Endodermal cell (in vitro differentiated cells): ENCODE measurements at regions not wholly inside any gene's neighbourhood (a gene's known extent, or its start where the extent isn't known, plus 50 kb on each side); places are given as distances from the start of the nearest gene placed in this dataset.

Experiments used
- DNase-seq: peaks from one replicate; pipeline ENCODE4 v3.0.0-alpha.2; 2017
- H3K27ac ChIP-seq: 2 replicates; pipeline ENCODE4 v1.5.1; 2013; ENCODE audit warnings: mild to moderate bottlenecking, low read depth, low read length, moderate library complexity
- H3K27me3 ChIP-seq: 2 replicates; pipeline ENCODE4 v1.6.1; 2013; ENCODE audit warnings: mild to moderate bottlenecking, low read length, moderate library complexity; ENCODE audit not compliant: insufficient read depth, control insufficient read depth, poor library complexity, severe bottlenecking
- H3K36me3 ChIP-seq: 2 replicates; pipeline ENCODE4 v1.7.0; 2013; ENCODE audit warnings: mild to moderate bottlenecking, low read length, moderate library complexity; ENCODE audit not compliant: control insufficient read depth, insufficient read depth
- H3K4me1 ChIP-seq: one replicate; pipeline ENCODE4 v1.7.0; 2013; ENCODE audit warnings: low read length; ENCODE audit not compliant: control insufficient read depth, insufficient read depth
- H3K4me3 ChIP-seq: 2 replicates; pipeline ENCODE4 v1.5.1; 2013; ENCODE audit warnings: mild to moderate bottlenecking, low read length, moderate library complexity
- H3K9ac ChIP-seq: 2 replicates; pipeline ENCODE4 v1.6.1; 2013; ENCODE audit warnings: mild to moderate bottlenecking, low read length, moderate library complexity; ENCODE audit not compliant: poor library complexity, severe bottlenecking; ENCODE audit errors: extremely low read depth
- H3K9me3 ChIP-seq: 2 replicates; pipeline ENCODE4 v1.6.1; 2013; ENCODE audit warnings: mild to moderate bottlenecking, low read length, moderate library complexity; ENCODE audit not compliant: control insufficient read depth
- H3K27ac Mint-ChIP-seq: 2 replicates; pipeline ENCODE4 v1.8.0; 2020; ENCODE audit warnings: mixed read lengths
- H3K27me3 Mint-ChIP-seq: 2 replicates; pipeline ENCODE4 v1.8.0; 2021; ENCODE audit warnings: mild to moderate bottlenecking, mixed read lengths; ENCODE audit not compliant: insufficient read depth
- H3K36me3 Mint-ChIP-seq: 2 replicates; pipeline ENCODE4 v1.8.0; 2020; ENCODE audit warnings: low read depth, mixed read lengths
- H3K4me1 Mint-ChIP-seq: 2 replicates; pipeline ENCODE4 v1.8.0; 2020; ENCODE audit warnings: mixed read lengths
- H3K4me3 Mint-ChIP-seq: 2 replicates; pipeline ENCODE4 v1.8.0; 2020; ENCODE audit warnings: mild to moderate bottlenecking, moderate library complexity, mixed read lengths
- H3K9me3 Mint-ChIP-seq: 2 replicates; pipeline ENCODE4 v1.8.0; 2020; ENCODE audit warnings: mild to moderate bottlenecking, mixed read lengths
- WGBS, 2 experiments: methylation state at CpG; one replicate each; pipeline versions ENCODE4 v1.1.5 to v1.1.7; 2013; ENCODE audit warnings: missing lambda C conversion rate in 2 of 2, mixed read lengths in 1 of 2; ENCODE audit not compliant: insufficient coverage in 1 of 2, insufficient read length in 1 of 2; 5-methylcytosine and 5-hydroxymethylcytosine counted together
- TF ChIP-seq, protein P1 (sequence below): fragments of 200-600 bp; sonication (generic); conservative IDR thresholded peaks from 2 replicates; pipeline ENCODE4 v1.5.0; 2021; ENCODE audit warnings: antibody characterized with exemption, mild to moderate bottlenecking

DNA sequence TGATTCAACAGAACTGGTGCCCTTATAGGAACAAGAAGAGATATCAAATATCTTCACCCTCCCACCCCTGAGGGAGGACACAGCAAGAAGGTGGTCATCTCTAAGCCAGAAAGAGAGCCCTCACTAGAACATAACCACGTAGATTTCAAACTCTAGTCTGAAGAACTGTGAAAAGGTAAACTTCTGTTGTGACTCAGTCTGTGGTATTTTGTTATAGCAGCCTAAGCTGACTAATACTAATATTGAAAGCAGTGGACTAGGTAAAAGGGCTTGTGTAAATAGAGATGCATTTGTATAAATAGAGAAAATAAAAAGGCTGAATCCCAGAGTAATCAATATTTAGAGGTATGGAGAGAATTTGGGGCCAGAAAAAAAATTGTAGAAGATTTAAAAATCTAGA lies 157.6 kb upstream of the CCNH start:
- no peak overlapping the region for H3K27ac Mint-ChIP-seq
- Histone ChIP-seq H3K4me1 (no peaks in the 10 kb centered on the region), H3K9me3 (no peaks in the 10 kb centered on the region), H3K36me3 (no peaks in the 10 kb centered on the region), H3K4me3 (no peak overlapping the region), H3K27ac (no peak overlapping the region), H3K9ac (no peak overlapping the region), H3K27me3 (no peaks in the 10 kb centered on the region)
- no peak overlapping the region for H3K4me3 Mint-ChIP-seq
- no peaks in the 10 kb centered on the region for H3K36me3 Mint-ChIP-seq
- no peaks in the 10 kb centered on the region for H3K9me3 Mint-ChIP-seq
- TF ChIP-seq, protein P1, sequence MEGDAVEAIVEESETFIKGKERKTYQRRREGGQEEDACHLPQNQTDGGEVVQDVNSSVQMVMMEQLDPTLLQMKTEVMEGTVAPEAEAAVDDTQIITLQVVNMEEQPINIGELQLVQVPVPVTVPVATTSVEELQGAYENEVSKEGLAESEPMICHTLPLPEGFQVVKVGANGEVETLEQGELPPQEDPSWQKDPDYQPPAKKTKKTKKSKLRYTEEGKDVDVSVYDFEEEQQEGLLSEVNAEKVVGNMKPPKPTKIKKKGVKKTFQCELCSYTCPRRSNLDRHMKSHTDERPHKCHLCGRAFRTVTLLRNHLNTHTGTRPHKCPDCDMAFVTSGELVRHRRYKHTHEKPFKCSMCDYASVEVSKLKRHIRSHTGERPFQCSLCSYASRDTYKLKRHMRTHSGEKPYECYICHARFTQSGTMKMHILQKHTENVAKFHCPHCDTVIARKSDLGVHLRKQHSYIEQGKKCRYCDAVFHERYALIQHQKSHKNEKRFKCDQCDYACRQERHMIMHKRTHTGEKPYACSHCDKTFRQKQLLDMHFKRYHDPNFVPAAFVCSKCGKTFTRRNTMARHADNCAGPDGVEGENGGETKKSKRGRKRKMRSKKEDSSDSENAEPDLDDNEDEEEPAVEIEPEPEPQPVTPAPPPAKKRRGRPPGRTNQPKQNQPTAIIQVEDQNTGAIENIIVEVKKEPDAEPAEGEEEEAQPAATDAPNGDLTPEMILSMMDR: no peak
- no peaks in the 10 kb centered on the region for H3K27me3 Mint-ChIP-seq
- no peak for DNase-seq
- WGBS, 2 experiments: 94% methylated on average over 1 of the region's 1 CpG; no CpG with 5 or more reads in 1 of the 2 experiments
- H3K4me1 Mint-ChIP-seq: no peaks in the 10 kb centered on the region

DNA sequence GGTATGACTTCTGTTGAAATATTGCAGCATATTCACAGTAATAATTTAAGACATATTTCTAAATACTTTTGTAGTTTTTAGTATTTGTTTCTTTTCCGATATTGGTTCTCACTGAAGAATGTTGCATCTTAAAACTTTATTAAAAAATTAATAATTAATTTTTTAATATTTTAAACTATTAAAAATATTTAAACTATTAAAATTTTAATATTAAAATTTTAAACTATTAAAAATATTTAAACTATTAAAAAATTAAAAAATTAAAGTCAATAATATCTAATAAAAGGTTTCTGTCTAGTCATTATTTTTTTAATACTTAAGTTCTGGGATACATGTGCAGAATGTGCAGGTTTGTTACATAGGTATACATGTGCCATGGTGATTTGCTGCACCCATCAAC lies 149.3 kb upstream of the CCNH start:
- H3K27ac ChIP-seq: no peak overlapping the region
- peaks cover 8% of the 10 kb centered on the region for H3K27me3 ChIP-seq
- no peak for DNase-seq
- H3K9ac ChIP-seq: no peak overlapping the region
- no peaks in the 10 kb centered on the region for H3K9me3 Mint-ChIP-seq
- TF ChIP-seq, protein P1: no peak
- H3K27ac Mint-ChIP-seq: no peak overlapping the region
- H3K27me3 Mint-ChIP-seq: no peaks in the 10 kb centered on the region
- H3K4me3 ChIP-seq: no peak overlapping the region
- no peaks in the 10 kb centered on the region for H3K36me3 ChIP-seq
- no peaks in the 10 kb centered on the region for H3K4me1 ChIP-seq
- no peaks in the 10 kb centered on the region for H3K36me3 Mint-ChIP-seq
- H3K9me3 ChIP-seq: peaks cover 4% of the 10 kb centered on the region
- H3K4me1 Mint-ChIP-seq: peaks cover 8% of the 10 kb centered on the region
- no CpG with 5 or more reads among the region's 1 CpG for WGBS, 2 experiments
- no peak overlapping the region for H3K4me3 Mint-ChIP-seq

DNA sequence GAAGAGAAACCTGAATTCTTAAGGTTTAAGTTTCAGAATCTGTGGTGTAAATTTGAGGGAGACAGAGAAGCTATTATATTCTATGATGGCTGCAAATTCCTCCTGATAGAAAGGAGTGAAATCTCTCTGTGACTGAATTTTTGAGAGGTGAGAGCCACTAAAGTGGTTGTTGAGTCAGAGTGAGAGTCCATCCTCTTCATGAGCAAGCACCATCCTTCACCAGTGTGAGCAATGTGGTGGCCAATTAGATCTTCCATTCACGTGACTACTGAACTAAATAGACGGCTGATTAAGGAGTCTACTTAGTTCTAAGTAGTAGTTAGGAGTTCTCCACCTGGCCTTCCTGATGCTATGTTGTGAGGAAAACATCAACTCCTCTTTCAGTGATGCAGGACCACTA lies 147.8 kb upstream of the CCNH start:
- Histone ChIP-seq H3K4me1 (no peaks in the 10 kb centered on the region), H3K9ac (no peak overlapping the region), H3K27me3 (peaks cover 8% of the 10 kb centered on the region), H3K36me3 (no peaks in the 10 kb centered on the region), H3K9me3 (peaks cover 4% of the 10 kb centered on the region), H3K27ac (no peak overlapping the region), H3K4me3 (no peak overlapping the region)
- Mint-ChIP-seq H3K36me3 (no peaks in the 10 kb centered on the region), H3K4me3 (no peak overlapping the region), H3K4me1 (peaks cover 8% of the 10 kb centered on the region), H3K27ac (no peak overlapping the region), H3K9me3 (no peaks in the 10 kb centered on the region), H3K27me3 (peaks cover 2% of the 10 kb centered on the region)
- DNase-seq: no peak
- WGBS, 2 experiments: 92 to 100% methylated on average over 1 to 2 of the region's 2 CpGs
- TF ChIP-seq, protein P1: no peak
